HepG2 (cell line): ENCODE measurements at regions not wholly inside any gene's neighbourhood (a gene's known extent, or its start where the extent isn't known, plus 50 kb on each side); places are given as distances from the start of the nearest gene placed in this dataset.

ENCODE experiments used
- ATAC-seq: fragments of 200-7000 bp; cut with Tn5 transposase; 3 replicates; pipeline ENCODE4 v1.9.1; 2020; ENCODE audit warnings: mild to moderate bottlenecking, moderate library complexity
- BruUV-seq: library from RNA; stranded (reverse); fragments of 400-500 nt; replicated peaks from 2 replicates; lab custom pipeline; 2021; lab: Mats Ljungman, UMichigan
- CTCF ChIA-PET: fragments of 300-600 bp; formaldehyde crosslinking; extraction: SDS; loops from one replicate; lab custom pipeline; 2021; ENCODE audit warnings: low total read pairs, inconsistent platforms, low intra/inter-chr PET ratio; lab: Yijun Ruan, JAX
- POLR2A ChIA-PET: fragments of 350-600 bp; sonication (Branson Sonifier 250); formaldehyde crosslinking; loops from one replicate; lab custom pipeline; 2020; ENCODE audit warnings: antibody characterized with exemption, inconsistent platforms; lab: Yijun Ruan, JAX
- DNase-seq: peaks from one replicate; pipeline ENCODE4 v3.0.0-alpha.2; 2015; ENCODE audit warnings: low spot score
- FAIRE-seq: peaks from 3 replicates; lab custom pipeline; 2011; peaks lifted over from hg19 to GRCh38; lab: Jason Lieb, UNC
- H2AFZ ChIP-seq: one replicate; pipeline ENCODE4 v1.6.1; 2011; ENCODE audit warnings: low read length, inconsistent platforms
- H3K27ac ChIP-seq: fragments of 300-600 bp; 3 replicates; pipeline ENCODE4 v1.8.0; 2011; ENCODE audit warnings: mixed run types, mild to moderate bottlenecking, mixed read lengths, low read length, inconsistent platforms; ENCODE audit not compliant: insufficient read depth; ENCODE audit errors: extremely low read length
- H3K27me3 ChIP-seq, 2 experiments: fragments of 200-600 bp in 1 of 2; 2 replicates in 1 of 2; 3 replicates in 1 of 2; pipeline versions ENCODE4 v1.6.0 to v1.8.0; 2011; ENCODE audit warnings: low read length in 2 of 2, mild to moderate bottlenecking in 2 of 2, moderate library complexity in 2 of 2, inconsistent platforms in 1 of 2; ENCODE audit not compliant: insufficient read depth in 2 of 2, control insufficient read depth in 1 of 2
- H3K36me3 ChIP-seq, 2 experiments: fragments of 200-600 bp in 1 of 2; replicated peaks in 1 of 2; 2 replicates in 1 of 2; 3 replicates in 1 of 2; pipeline versions ENCODE4 v1.5.1 to v1.8.0; 2011; ENCODE audit warnings: low read length in 2 of 2, inconsistent platforms in 1 of 2; ENCODE audit not compliant: insufficient read depth in 2 of 2, control insufficient read depth in 1 of 2
- H3K4me1 ChIP-seq: 2 replicates; pipeline ENCODE4 v1.5.1; 2012; ENCODE audit warnings: low read length, inconsistent platforms; ENCODE audit not compliant: insufficient read depth
- H3K4me2 ChIP-seq: 2 replicates; pipeline ENCODE4 v1.6.0; 2011; ENCODE audit warnings: low read depth, low read length, inconsistent platforms
- H3K4me3 ChIP-seq, 3 experiments: fragments of 200-600 bp in 1 of 3; sonication (generic), shearing (Covaris generic) in 1 of 3; replicated peaks in 1 of 3; 2 replicates each; pipeline ENCODE4 v1.5.1; 2011 to 2016; ENCODE audit warnings: low read length in 3 of 3, inconsistent platforms in 2 of 3, low read depth in 2 of 3, mild to moderate bottlenecking in 2 of 3, control low read depth in 1 of 3, mixed read lengths in 1 of 3; ENCODE audit not compliant: insufficient read depth in 1 of 3
- H3K79me2 ChIP-seq: one replicate; pipeline ENCODE4 v1.6.1; 2011; ENCODE audit warnings: low read length, inconsistent platforms; ENCODE audit not compliant: insufficient read depth
- H3K9ac ChIP-seq: 2 replicates; pipeline ENCODE4 v1.6.0; 2011; ENCODE audit warnings: mild to moderate bottlenecking, low read depth, low read length, inconsistent platforms; ENCODE audit not compliant: insufficient read depth
- H3K9me3 ChIP-seq: 2 replicates; pipeline ENCODE4 v1.5.1; 2012; ENCODE audit warnings: mild to moderate bottlenecking, low read length
- H4K20me1 ChIP-seq: 2 replicates; pipeline ENCODE4 v1.6.0; 2011; ENCODE audit warnings: inconsistent platforms, mild to moderate bottlenecking, low read length, moderate library complexity; ENCODE audit not compliant: insufficient read depth
- ADNP ChIP-seq: sonication (generic); formaldehyde crosslinking; IDR thresholded peaks from 2 replicates; pipeline ENCODE4 v1.4.0; 2020; ENCODE audit warnings: missing genetic modification reagents
- EZH2 ChIP-seq: conservative IDR thresholded peaks from 2 replicates; pipeline ENCODE4 v1.6.1; 2012; ENCODE audit warnings: mild to moderate bottlenecking, low read depth, low read length, moderate library complexity
- NR3C1 ChIP-seq: sonication (generic); formaldehyde crosslinking; IDR thresholded peaks from 2 replicates; pipeline ENCODE4 v1.4.0; 2020; ENCODE audit warnings: missing genetic modification reagents
- SCMH1 ChIP-seq: sonication (generic); formaldehyde crosslinking; IDR thresholded peaks from 2 replicates; pipeline ENCODE4 v1.9.0; 2021; ENCODE audit warnings: missing genetic modification reagents, mild to moderate bottlenecking, borderline replicate concordance
- SMYD3 ChIP-seq: sonication (generic); formaldehyde crosslinking; IDR thresholded peaks from 2 replicates; pipeline ENCODE4 v1.8.1; 2023; ENCODE audit warnings: mild to moderate bottlenecking, missing genetic modification reagents
- ZNF143 ChIP-seq: sonication (generic); formaldehyde crosslinking; IDR thresholded peaks from 2 replicates; pipeline ENCODE4 v1.4.0; 2020; ENCODE audit warnings: missing genetic modification reagents
- ZNF232 ChIP-seq: sonication (generic); formaldehyde crosslinking; IDR thresholded peaks from 2 replicates; pipeline ENCODE4 v1.4.0; 2020; ENCODE audit warnings: missing genetic modification reagents, borderline replicate concordance
- ZNF468 ChIP-seq: sonication (generic); formaldehyde crosslinking; IDR thresholded peaks from 2 replicates; pipeline ENCODE4 v1.8.0; 2022; ENCODE audit warnings: mild to moderate bottlenecking, moderate library complexity, missing genetic modification reagents
- ZSCAN25 ChIP-seq: sonication (generic); formaldehyde crosslinking; IDR thresholded peaks from 2 replicates; pipeline ENCODE4 v1.8.0; 2022; ENCODE audit warnings: mild to moderate bottlenecking, missing genetic modification reagents
- WGBS: methylation state at CpG from one replicate; pipeline ENCODE4 v1.1.6; 2017; ENCODE audit warnings: low lambda C conversion rate; 5-methylcytosine and 5-hydroxymethylcytosine counted together
- in situ Hi-C: cut with HindIII; loops from 2 replicates; pipeline ENCODE4 v1.10.0; 2017; ENCODE audit warnings: low pct_unique_long_range_greater_than_20kb; ENCODE audit not compliant: extremely low pct_ligation_motif_present
- intact Hi-C: fragments of 100-400 bp; cut with micrococcal nuclease; formaldehyde crosslinking; loops from one replicate; pipeline ENCODE4 v1.10.0; 2022; ENCODE audit not compliant: unreplicated experiment
- TF ChIP-seq, protein P1 (sequence below): sonication (generic); formaldehyde crosslinking; IDR thresholded peaks from 2 replicates; pipeline ENCODE4 v1.4.0; 2020; ENCODE audit warnings: missing genetic modification reagents
- TF ChIP-seq, protein P2 (sequence below): sonication (generic); formaldehyde crosslinking; IDR thresholded peaks from 2 replicates; pipeline ENCODE4 v1.8.0; 2022; ENCODE audit warnings: mild to moderate bottlenecking, missing genetic modification reagents; ENCODE audit not compliant: insufficient replicate concordance

DNA sequence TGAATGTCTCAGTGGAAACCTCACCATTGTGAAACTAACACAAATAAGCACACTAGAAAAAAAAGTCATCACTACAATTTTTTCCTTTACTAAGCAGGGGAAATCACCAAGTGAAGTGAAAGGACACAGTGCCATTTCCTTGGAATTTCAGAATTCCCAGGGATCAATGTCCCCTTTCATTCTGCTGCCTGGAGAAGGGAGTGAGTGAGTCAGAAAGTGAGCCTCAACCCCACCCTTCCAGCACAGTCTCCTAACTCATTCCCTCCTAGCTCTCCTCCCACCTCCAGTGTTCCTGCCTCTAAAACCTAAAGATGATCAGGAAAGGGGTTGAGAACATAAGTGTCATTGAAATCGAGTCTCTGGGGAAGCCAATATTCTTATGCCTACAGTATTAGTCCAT, 608.5 kb downstream of the RNF144A start:
- H3K9ac ChIP-seq: no peak overlapping the region
- intact Hi-C loops: no loop called here
- no peaks in the 10 kb centered on the region for H3K79me2 ChIP-seq
- WGBS: 0% methylated on average over 1 of the region's 1 CpG
- ChIA-PET POLR2A (no interaction called here), CTCF (no interaction called here)
- H3K36me3 ChIP-seq: no peaks in the 10 kb centered on the region
- no peak for DNase-seq
- no peaks in the 10 kb centered on the region for H3K27me3 ChIP-seq
- H3K9me3 ChIP-seq: peaks cover 22% of the 10 kb centered on the region
- TF ChIP-seq EZH2: no peak
- TF ChIP-seq SMYD3 (CRISPR knock-in tag): no peak
- no peak for TF ChIP-seq ZNF468 (CRISPR knock-in tag)
- TF ChIP-seq SCMH1 (CRISPR knock-in tag): no peak
- TF ChIP-seq, protein P1, sequence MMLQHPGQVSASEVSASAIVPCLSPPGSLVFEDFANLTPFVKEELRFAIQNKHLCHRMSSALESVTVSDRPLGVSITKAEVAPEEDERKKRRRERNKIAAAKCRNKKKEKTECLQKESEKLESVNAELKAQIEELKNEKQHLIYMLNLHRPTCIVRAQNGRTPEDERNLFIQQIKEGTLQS (CRISPR knock-in tag): no peak
- TF ChIP-seq ADNP: no peak
- TF ChIP-seq NR3C1 (CRISPR knock-in tag): no peak
- TF ChIP-seq ZSCAN25 (CRISPR knock-in tag): no peak
- TF ChIP-seq ZNF143 (CRISPR knock-in tag): no peak
- TF ChIP-seq ZNF232: no peak
- TF ChIP-seq, protein P2, sequence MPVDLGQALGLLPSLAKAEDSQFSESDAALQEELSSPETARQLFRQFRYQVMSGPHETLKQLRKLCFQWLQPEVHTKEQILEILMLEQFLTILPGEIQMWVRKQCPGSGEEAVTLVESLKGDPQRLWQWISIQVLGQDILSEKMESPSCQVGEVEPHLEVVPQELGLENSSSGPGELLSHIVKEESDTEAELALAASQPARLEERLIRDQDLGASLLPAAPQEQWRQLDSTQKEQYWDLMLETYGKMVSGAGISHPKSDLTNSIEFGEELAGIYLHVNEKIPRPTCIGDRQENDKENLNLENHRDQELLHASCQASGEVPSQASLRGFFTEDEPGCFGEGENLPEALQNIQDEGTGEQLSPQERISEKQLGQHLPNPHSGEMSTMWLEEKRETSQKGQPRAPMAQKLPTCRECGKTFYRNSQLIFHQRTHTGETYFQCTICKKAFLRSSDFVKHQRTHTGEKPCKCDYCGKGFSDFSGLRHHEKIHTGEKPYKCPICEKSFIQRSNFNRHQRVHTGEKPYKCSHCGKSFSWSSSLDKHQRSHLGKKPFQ: no peak
- H3K27ac ChIP-seq: no peak overlapping the region
- no peak for ATAC-seq
- H2AFZ ChIP-seq: no peak overlapping the region
- no peaks in the 10 kb centered on the region for H3K4me1 ChIP-seq
- in situ Hi-C loops: no loop called here
- no TSS peak for BruUV-seq
- no peak for FAIRE-seq
- no peaks in the 10 kb centered on the region for H4K20me1 ChIP-seq
- no peak overlapping the region for H3K4me3 ChIP-seq
- no peak overlapping the region for H3K4me2 ChIP-seq
